ENCODE measurements at regions not wholly inside any gene's neighbourhood (a gene's known extent, or its start where the extent isn't known, plus 50 kb on each side); places are given as distances from the start of the nearest gene placed in this dataset.
"Not testable (repeated sequence)": the region's sequence is repeated elsewhere in the genome, so short reads cannot be mapped to it uniquely, and the experiment has no call there.

DNA sequence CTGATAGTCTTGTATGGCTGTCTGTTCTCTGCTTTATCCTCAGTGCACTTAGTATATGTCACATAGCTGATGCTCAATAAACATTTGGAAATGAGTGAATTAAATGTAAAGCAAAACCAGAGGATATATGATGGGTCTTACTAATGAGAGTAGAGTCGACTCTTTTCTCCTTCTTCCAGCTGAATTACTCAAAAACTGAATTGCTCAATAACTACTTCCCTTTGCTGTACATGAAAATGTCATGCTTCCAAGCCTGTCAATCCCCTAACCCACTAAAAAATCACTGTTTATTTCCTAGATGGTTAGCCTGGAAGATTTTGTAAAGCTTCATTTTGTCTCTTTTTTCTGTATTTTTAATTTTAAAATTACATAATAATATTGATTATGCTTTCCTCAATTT, 88.0 kb downstream of the OR13A1 start:
- Histone ChIP-seq H3K4me1 (replicated peaks) (no peaks in the 10 kb centered on the region), H3K36me3 (no peaks in the 10 kb centered on the region), H3K4me3 (no peak overlapping the region), H3K27me3 (replicated peaks; ENCODE audit: insufficient read depth) (no peaks in the 10 kb centered on the region), H3K9me3 (no peaks in the 10 kb centered on the region), H3K27ac (no peak overlapping the region)
- no peak for TF ChIP-seq POLR2A (IDR thresholded peaks at IDR 0.05)
- TF ChIP-seq POLR2AphosphoS5 (IDR thresholded peaks at IDR 0.05), result no peak
- TF ChIP-seq, protein P1, sequence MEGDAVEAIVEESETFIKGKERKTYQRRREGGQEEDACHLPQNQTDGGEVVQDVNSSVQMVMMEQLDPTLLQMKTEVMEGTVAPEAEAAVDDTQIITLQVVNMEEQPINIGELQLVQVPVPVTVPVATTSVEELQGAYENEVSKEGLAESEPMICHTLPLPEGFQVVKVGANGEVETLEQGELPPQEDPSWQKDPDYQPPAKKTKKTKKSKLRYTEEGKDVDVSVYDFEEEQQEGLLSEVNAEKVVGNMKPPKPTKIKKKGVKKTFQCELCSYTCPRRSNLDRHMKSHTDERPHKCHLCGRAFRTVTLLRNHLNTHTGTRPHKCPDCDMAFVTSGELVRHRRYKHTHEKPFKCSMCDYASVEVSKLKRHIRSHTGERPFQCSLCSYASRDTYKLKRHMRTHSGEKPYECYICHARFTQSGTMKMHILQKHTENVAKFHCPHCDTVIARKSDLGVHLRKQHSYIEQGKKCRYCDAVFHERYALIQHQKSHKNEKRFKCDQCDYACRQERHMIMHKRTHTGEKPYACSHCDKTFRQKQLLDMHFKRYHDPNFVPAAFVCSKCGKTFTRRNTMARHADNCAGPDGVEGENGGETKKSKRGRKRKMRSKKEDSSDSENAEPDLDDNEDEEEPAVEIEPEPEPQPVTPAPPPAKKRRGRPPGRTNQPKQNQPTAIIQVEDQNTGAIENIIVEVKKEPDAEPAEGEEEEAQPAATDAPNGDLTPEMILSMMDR (IDR thresholded peaks at IDR 0.05), result no peak
- intact Hi-C loops (cut with DNase I), result no loop called here
- DNase-seq (ENCODE audit: low spot score), result no peak
- WGBS, result 72% methylated on average over 1 of the region's 1 CpG

DNA sequence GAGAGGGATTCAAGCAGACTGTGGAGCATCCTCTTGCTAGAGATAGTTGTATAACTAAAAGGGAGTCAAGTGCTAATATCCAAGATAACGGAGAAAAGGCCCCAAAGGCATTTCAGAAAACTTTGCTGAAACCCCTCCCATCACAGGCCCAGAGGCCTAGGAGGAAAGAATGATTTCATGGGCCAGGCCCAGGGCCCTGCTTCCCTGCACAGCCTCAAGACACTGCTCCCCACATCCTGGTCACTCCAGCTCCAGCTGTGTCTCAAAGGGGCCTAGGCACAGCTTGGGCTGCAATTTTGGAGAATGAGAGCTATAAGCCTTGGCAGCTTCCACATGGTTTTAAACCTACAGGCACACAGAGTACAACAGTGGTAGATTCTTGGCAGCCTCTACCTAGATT, 85.6 kb downstream of the OR13A1 start:
- no peaks in the 10 kb centered on the region for H3K4me1 ChIP-seq (replicated peaks)
- H3K27ac ChIP-seq, result no peak overlapping the region
- no peak for TF ChIP-seq POLR2AphosphoS5 (IDR thresholded peaks at IDR 0.05)
- TF ChIP-seq, protein P1 (IDR thresholded peaks at IDR 0.05), result no peak
- no peak for TF ChIP-seq POLR2A (IDR thresholded peaks at IDR 0.05)
- no peaks in the 10 kb centered on the region for H3K27me3 ChIP-seq (replicated peaks; ENCODE audit: insufficient read depth)
- H3K36me3 ChIP-seq, result no peaks in the 10 kb centered on the region
- intact Hi-C loops (cut with DNase I), result no loop called here
- H3K9me3 ChIP-seq, result no peaks in the 10 kb centered on the region
- 100% methylated on average over 1 of the region's 1 CpG for WGBS
- no peak overlapping the region for H3K4me3 ChIP-seq
- no peak for DNase-seq (ENCODE audit: low spot score)

DNA sequence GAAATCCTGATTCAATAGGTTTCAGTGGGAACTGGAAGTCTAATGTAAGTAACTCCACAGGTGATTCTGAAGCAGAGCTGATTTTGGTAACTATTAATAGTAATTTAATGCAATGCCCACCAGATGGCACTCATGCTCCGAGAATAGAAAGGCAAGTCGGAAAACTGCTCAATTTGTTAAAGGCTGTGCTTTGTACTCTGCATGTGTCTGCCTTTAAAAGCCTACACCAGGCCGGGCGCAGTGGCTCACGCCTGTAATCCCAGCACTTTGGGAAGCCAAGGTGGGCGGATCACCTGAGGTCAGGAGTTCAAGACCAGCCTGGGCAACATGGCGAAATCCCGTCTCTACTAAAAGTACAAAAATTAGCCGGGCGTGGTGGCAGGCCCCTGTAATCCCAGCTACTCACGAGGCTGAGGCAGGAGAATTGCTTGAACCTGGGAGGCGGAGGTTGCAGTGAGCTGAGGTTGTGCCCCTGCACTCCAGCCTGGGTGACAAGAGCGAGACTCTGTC, 80.1 kb downstream of the OR13A1 start:
- WGBS, result 39% methylated on average over 13 of the region's 13 CpGs
- H3K9me3 ChIP-seq; H3K4me3 ChIP-seq; H3K27me3 ChIP-seq (replicated peaks; ENCODE audit: insufficient read depth); H3K4me1 ChIP-seq (replicated peaks); intact Hi-C loops (cut with DNase I); H3K27ac ChIP-seq; H3K36me3 ChIP-seq: not testable (repeated sequence)
- TF ChIP-seq, protein P1 (IDR thresholded peaks at IDR 0.05), result peak in 3 of 4 experiments; percentile 57 to 69 (median 61)
- peak; percentile 62 for DNase-seq (ENCODE audit: low spot score)

DNA sequence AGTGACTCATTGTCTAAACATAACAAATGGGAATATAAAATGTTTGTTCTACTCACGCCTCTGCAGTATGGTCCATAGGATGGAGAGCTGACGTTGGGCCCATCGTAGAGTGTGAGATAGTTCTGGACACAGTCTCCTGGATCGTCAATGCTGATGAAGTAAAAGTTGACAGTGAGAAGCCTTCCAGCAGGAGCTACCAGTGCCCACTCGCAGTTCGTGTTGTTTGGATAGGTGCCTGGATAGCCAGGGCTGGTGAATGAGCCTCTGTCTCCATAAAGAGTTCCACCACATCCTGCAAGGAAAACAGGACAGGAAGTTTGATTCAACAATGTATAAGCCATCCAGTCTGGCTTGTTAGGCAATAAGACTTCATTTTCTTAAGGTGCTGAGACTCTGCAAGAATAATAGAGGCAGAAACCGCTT, 79.6 kb downstream of the OR13A1 start:
- H3K27me3 ChIP-seq (replicated peaks; ENCODE audit: insufficient read depth), result no peaks in the 10 kb centered on the region
- DNase-seq (ENCODE audit: low spot score), result no peak

DNA sequence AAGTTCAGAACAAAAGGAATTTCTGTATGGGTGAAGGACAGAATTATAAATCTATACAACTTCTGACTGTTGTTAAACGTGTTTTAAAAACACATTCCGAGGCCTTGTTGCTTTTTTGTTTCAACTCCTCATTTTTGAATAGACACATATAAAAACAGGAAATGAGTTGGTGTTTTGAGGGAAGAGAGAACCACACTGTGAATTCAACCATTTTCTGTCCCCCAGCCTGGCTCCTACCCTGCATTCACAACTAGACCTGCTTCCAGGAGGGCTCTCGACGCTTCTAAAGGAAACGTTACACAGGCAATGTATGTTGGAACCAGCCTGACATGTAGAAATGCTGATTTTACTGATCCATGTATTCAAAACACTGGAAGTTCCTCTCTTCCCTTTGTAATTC, 76.5 kb downstream of the OR13A1 start:
- TF ChIP-seq POLR2AphosphoS5 (IDR thresholded peaks at IDR 0.05), result no peak
- TF ChIP-seq, protein P1 (IDR thresholded peaks at IDR 0.05), result no peak
- TF ChIP-seq POLR2A (IDR thresholded peaks at IDR 0.05), result no peak
- intact Hi-C loops (cut with DNase I), result no loop called here
- Histone ChIP-seq H3K4me1 (replicated peaks) (no peaks in the 10 kb centered on the region), H3K27ac (no peak overlapping the region), H3K36me3 (no peaks in the 10 kb centered on the region), H3K4me3 (no peak overlapping the region), H3K9me3 (no peaks in the 10 kb centered on the region), H3K27me3 (replicated peaks; ENCODE audit: insufficient read depth) (no peaks in the 10 kb centered on the region)
- 72% methylated on average over 5 of the region's 5 CpGs for WGBS
- no peak for DNase-seq (ENCODE audit: low spot score)

More for the DNA sequence above, 79.6 kb downstream of the OR13A1 start:
- Histone ChIP-seq H3K36me3 (no peaks in the 10 kb centered on the region), H3K9me3 (no peaks in the 10 kb centered on the region), H3K27ac (no peak overlapping the region), H3K4me1 (replicated peaks) (no peaks in the 10 kb centered on the region), H3K4me3 (no peak overlapping the region)
- 43% methylated on average over 7 of the region's 7 CpGs for WGBS
- intact Hi-C loops (cut with DNase I), result no loop called here
- no peak for TF ChIP-seq POLR2AphosphoS5 (IDR thresholded peaks at IDR 0.05)
- TF ChIP-seq POLR2A (IDR thresholded peaks at IDR 0.05), result no peak
- TF ChIP-seq, protein P1 (IDR thresholded peaks at IDR 0.05), result no peak
